NCI-H345 treated with DMSO at 0.1 percent for 48 hours (cell line): ENCODE measurements at regions not wholly inside any gene's neighbourhood (a gene's known extent, or its start where the extent isn't known, plus 50 kb on each side); places are given as distances from the start of the nearest gene placed in this dataset.

Experiments used
- DNase-seq: peaks from one replicate; lab custom pipeline; 2025; ENCODE audit not compliant: unreplicated experiment; lab: John Stamatoyannopoulos, UW

- DNase-seq: no peak
Observed at GRCh38 chr9:23423999-23424398, 402.0 kb downstream of the ELAVL2 start.

DNA sequence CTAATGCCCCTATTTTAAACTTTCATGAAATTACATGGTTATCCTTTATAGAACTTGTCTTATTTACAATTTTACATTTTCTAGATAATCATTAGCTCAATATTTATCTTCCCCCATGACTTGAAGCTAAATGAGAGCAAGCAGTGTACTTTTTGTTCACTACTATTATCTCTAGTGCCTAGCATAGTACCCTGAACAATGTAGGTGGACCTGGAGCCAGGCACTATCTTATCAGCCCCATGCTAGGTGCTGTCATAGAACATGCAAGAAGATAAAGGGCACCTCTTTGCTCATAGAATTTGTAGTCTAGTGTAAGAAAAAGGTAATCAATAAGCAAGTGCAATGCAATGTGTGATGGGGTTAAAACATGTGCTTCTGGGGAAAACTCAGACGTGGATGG, 399.9 kb downstream of the ELAVL2 start:
- DNase-seq: no peak

GRCh38 chr9:23431459-23431858, 394.6 kb downstream of the ELAVL2 start:
- no peak for DNase-seq

GRCh38 chr9:23434654-23435053, 391.4 kb downstream of the ELAVL2 start:
- DNase-seq: no peak

DNA sequence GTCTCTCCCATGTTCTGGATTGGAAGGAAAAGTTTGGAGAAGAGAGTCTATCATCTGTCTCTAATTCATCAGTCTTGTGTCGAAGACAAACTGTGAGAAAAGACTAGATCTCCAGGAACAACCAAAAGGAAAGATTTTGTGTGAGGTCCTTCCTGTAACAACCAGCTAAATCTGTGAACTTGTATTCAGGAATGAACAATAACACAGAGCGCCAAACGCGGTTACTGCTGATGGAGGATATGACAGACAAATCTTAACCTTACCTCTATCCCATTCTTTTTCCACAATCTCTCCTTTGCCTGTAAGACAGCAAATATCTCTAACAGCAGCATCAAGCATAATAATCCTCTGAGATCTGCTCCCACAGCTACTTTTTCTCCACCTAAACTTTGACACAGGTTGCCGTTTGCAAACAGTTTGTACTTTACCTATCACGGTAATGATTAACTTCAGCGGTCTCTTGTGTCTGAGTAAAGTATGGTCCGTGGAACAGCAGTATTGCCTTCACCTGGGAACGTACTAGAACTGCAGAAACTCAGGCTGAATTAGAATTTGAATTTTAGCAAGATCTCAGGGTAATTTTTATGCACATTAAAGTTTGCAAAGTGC, 387.6 kb downstream of the ELAVL2 start:
- no peak for DNase-seq

GRCh38 chr9:23441275-23441674, 384.8 kb downstream of the ELAVL2 start:
- no peak for DNase-seq

DNA sequence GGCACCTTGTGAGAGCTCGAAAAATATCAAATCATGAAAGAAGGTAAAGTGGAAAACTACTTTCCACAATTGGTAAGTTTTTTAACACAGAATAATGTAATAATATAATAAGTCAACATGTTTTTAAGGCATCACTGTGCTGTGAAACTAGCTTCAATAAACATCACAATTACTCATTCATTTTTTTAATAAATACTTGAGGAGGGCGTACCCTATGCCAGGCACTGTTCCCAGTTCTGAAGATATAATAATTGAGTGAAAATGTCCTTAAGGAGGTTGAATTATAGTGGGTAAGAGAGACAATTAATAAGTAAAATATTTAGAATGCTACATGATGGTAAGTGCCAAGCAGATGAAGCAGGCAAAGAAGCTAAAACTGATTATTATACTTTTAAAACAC, 381.4 kb downstream of the ELAVL2 start:
- no peak for DNase-seq

DNA sequence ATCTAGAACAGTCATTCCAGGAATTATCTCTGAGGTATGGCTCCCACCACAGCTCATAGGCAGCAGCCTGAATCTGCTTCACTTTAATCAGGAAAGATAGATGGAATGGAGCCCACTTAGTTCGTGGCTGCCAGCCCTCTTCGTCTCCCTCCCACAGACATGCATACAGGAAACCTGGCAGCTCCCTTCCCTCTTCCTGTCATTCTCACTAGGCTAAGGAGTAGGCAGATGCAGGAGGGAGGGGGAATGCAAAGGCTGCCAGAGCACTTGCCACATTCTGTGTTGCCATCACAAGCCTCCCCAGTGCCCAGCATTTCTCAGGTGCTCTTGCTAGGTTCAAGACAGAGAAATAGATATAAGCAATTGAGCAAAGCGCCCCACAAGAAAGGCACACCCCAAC, 378.9 kb downstream of the ELAVL2 start:
- no peak for DNase-seq

GRCh38 chr9:23447944-23448343, 378.1 kb downstream of the ELAVL2 start:
- DNase-seq: no peak

GRCh38 chr9:23451802-23452418, 374.1 kb downstream of the ELAVL2 start:
- no peak for DNase-seq

DNA sequence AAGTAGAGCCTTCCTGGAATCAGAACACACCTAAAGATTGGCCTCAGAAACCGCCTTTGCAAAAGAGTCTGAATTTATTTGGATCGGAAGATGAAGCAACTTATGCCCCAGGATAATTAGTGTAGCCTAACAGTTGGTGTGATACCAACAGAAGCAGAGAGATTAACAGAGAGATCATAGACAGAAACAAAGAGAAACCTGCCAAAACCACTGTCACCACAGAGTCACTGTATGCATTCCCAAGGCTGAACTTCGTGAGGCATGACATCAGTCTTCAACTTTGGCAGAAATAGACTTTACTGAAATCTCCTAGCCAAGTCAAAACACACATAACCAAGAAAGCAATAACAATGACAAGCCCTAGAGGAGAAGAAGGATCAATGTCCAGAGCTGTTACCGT, 361.8 kb downstream of the ELAVL2 start:
- no peak for DNase-seq

GRCh38 chr9:23467276-23467675, 358.8 kb downstream of the ELAVL2 start:
- no peak for DNase-seq

GRCh38 chr9:23477908-23478307, 348.1 kb downstream of the ELAVL2 start:
- DNase-seq: no peak

DNA sequence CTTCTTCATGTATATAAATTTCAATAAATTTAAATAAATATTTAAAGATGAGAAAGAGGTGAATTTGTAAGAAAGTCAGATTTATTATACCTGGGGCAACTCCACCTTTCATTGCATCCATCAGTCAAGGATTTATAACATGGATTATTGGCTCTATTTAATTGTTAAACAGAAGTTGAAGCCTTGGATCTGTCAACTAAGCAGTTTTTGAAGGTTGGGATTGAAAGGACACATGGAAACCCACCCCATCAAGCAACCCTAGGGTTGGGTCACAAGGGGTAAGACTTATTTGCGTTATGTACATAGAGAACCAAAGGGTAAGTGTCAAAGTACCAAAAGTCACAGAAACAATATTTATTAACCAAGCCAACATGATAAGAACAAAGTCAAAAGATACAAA, 342.5 kb downstream of the ELAVL2 start:
- no peak for DNase-seq

- no peak for DNase-seq
Observed at GRCh38 chr9:23492126-23493002, 333.7 kb downstream of the ELAVL2 start.

GRCh38 chr9:23493219-23493618, 332.8 kb downstream of the ELAVL2 start:
- no peak for DNase-seq

DNA sequence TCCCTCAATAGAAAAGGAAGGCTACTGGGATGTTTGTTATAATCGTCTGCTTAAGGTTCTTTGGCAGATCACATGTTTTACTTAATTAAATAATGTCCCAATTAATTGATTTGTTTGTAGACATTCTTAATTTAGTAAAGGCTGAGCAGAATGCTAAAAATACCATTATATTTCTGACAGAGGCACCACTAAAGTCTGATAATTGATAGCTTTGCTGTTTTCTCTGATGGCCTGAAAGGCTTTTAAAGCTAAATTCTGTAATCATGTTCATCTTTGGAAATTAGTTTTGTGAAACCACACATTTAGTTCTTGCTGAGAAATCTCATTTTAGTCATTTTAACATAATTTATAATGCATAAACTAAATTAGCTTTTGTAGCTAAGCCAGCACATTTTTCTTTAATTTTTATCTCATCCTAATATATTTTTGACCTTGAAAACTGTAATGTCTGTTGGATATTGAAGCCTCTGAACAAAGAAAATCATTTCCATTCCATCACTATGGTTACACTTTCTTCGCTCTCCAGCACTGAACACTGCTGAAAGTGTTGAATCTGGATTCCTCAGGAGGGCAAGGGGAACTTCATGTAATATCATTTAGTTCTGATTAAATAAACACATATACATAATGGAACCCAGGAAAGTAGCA, 329.4 kb downstream of the ELAVL2 start:
- no peak for DNase-seq

GRCh38 chr9:23497137-23497504, 328.9 kb downstream of the ELAVL2 start:
- no peak for DNase-seq

GRCh38 chr9:23502004-23502403, 324.0 kb downstream of the ELAVL2 start:
- no peak for DNase-seq

- DNase-seq: no peak
Observed at GRCh38 chr9:23522952-23523351, 303.1 kb downstream of the ELAVL2 start.

- no peak for DNase-seq
Observed at GRCh38 chr9:23524607-23525155, 301.4 kb downstream of the ELAVL2 start.
